ACHN (cell line): ENCODE measurements at regions not wholly inside any gene's neighbourhood (a gene's known extent, or its start where the extent isn't known, plus 50 kb on each side); places are given as distances from the start of the nearest gene placed in this dataset.

Experiments used
- DNase-seq: peaks from one replicate; pipeline ENCODE4 v3.0.0-alpha.2; 2015
- in situ Hi-C: cut with HindIII; loops from 2 replicates; pipeline ENCODE4 v1.10.0; 2017; ENCODE audit warnings: low sequenced_read_pairs, low pct_ligation_motif_present, low pct_unique_long_range_greater_than_20kb

DNA sequence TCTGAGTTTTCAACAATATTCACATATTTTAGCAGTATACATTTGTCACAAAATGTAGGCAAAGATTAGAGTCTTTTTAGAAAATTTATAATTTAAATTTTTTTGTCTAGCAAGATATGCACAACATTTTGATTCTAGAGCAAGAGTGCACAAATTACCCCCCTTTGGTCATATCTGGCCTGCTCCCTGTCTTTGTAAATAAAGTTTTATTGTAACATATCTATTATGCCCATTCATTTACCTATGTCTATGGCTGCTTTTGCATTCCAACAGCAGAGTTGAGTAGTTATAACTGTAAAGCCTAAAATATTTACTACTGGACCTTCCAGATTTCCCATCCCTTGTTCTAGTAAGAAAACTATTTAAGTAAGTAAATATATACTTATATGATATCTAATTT, 430.7 kb downstream of the EDEM1 start:
- in situ Hi-C loops, result no loop called here
- DNase-seq, result no peak

GRCh38 chr3:5630406-5630805, 442.9 kb downstream of the EDEM1 start:
- no peak for DNase-seq
- in situ Hi-C loops, result no loop called here

GRCh38 chr3:5633960-5634359, 446.5 kb downstream of the EDEM1 start:
- no peak for DNase-seq
- in situ Hi-C loops, result no loop called here

- in situ Hi-C loops, result no loop called here
- DNase-seq, result no peak
These were observed 446.9 kb downstream of the EDEM1 start for GRCh38 chr3:5634411-5634810.

GRCh38 chr3:5635746-5636145, 448.2 kb downstream of the EDEM1 start:
- in situ Hi-C loops, result no loop called here
- no peak for DNase-seq

DNA sequence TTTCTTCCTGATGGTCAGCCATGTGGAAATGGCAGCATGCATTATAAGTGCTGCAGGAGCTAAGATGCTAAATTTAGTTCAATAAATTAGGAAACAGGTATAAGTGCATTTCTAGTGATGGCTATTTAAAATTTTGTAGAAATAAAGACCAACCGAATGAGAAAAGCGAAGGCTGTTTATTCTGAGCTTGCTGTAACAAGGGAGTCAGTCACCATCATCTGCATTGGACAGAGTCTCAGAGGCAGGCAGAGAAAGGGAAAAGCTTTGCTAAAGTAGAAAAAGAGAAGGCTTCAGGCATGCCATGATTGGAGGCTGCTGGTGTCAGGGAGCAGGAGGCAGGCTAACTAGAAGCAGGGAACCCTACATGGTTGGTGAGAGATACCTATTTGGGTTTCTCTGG, 451.0 kb downstream of the EDEM1 start:
- no peak for DNase-seq
- in situ Hi-C loops, result no loop called here

- in situ Hi-C loops, result no loop called here
- DNase-seq, result no peak
These were observed 457.5 kb downstream of the EDEM1 start for GRCh38 chr3:5644773-5645670.

- no peak for DNase-seq
- in situ Hi-C loops, result no loop called here
These were observed 458.3 kb downstream of the EDEM1 start for GRCh38 chr3:5645692-5646410.

DNA sequence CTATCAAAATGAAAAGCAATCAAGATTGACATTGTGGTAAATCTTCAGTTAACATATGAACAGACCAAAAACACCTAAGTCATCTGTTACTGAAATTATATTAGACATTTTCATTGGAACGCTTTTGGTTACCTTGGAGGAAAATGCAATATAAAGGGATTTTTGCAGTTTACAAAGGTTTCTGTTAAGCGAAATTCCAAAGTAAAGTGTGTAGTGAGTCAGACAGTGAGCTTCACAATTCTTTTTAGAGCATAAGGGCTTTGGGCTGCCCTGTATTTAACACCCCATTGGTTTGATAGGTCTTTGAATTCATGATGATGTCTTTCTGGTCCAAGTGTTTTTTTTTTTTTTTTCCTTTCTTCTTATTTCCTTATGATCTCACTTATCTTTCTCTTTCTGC, 462.8 kb downstream of the EDEM1 start:
- in situ Hi-C loops, result no loop called here
- no peak for DNase-seq

DNA sequence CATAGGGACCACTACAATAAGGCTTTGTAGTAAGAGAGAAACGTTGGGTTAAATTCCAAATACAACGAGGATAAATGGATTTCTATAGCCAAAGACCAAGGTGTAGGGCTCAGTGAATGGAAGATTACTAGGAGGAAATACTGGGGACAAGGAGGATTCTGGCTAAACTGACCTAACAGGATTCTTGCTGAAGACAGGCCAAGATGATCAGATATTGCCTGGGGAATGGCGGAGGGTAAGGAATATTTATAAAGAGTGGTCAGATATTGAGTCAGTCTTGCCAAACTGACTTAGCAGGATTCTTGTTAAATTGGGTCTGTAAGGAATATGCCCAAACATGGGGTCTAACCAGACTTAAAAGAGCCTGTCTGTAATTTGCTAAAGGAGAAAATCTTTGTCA, 463.8 kb downstream of the EDEM1 start:
- in situ Hi-C loops, result no loop called here
- no peak for DNase-seq

DNA sequence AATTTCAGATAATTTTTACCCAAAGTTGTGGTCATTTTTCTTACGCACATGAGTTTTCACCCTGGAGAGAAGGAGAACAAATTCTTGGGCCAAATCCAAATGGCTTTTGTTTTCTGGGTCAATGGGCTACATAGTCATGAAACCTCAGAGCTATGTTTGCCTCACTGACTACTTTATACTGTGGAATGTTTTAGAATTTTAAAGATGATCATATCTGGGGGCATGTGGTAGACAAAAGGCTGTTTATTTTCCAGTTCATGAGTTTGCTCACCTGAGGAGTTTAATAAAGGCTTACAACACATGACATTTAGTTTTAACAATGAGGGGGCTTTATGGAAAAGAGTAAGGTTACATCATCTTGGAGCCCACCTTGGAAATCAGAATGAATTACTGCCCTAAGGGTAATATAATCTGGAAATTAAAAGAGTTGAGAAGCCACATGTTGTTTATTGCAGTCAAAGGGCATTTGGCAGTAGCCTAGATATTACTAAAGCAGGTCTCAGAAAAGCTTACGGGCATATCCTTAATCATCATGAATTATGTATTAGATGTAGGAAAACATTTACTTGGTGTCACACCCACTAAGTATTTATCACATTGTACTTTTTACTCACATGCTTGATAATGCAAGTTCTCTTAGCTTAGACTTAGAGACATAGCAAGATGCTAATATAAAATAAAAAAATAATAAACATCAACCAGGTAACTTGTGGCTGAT, 466.1 kb downstream of the EDEM1 start:
- in situ Hi-C loops, result no loop called here
- DNase-seq, result no peak

DNA sequence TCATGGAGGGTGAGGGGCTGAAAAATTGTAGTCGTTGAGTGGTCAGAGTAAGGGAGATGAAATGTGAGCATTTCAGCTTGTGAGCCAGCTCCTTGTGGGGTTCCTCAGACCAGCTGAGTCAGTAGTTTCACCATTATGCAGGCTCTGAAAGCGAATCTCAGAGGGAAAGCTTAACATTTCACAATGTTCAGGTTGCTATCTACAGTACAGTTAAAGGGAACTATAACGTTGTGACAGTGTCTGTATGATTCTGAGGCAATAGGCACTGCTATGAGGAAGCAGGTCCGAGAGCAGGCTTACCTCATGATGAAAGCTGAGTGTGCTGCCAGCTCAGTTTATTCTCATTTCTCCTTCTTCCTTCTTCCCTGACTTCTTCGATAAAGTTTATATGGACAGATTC, 469.6 kb downstream of the EDEM1 start:
- in situ Hi-C loops, result no loop called here
- no peak for DNase-seq

DNA sequence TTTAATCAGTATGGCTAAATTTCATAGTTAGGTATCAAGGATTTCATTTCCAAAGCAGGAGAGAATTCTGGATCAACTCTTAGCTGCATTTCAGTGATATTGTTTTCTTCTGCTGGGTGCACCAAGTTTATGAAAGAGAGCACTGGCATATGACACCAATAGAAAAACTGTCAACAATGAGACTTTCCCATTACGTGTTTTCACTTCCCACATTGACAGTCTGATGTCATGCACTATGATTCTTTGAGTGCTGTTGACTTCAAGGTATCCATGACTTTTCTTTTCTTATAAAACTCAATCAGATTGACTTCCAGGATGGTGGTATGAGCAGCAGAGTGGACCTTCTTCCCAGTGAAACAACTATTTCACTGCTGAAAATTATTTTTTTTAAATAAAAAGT, 476.1 kb downstream of the EDEM1 start:
- no peak for DNase-seq
- in situ Hi-C loops, result no loop called here

DNA sequence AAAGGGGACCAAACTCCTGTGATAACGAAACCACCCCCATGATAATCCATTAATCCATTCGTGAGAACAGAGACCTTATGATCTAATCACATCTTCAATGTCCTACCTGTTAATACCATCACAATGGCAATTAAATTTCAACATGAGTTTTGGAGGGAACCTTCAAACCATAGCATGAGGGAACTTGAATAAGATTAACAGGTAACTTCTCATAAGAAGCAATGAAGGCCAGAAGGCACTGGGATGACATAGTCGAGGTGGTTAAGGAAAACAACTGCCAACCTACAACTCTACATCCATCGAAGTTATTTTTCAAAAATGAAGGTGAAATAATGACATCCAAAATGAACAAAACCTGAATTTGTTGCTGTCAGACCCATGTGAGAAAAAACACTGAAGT, 478.9 kb downstream of the EDEM1 start:
- no peak for DNase-seq
- in situ Hi-C loops, result no loop called here

DNA sequence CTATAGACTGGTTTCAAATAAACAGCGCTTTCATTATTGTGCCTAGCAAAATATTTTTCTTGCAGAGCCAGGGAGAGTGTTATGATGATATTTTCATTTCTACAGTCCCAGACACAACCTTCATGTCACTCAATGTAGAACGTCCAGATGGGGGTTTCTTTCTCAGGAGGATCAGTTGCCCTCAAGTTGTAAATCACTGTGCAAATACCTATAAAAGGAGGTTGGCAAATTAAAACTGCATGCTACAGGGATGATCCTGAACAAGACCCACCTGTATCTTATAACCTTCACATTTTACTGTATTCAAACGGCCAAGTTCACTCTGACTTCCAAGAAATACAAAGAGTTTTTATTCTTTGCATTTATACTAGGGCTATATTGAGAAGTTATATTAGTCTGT, 486.0 kb downstream of the EDEM1 start:
- in situ Hi-C loops, result no loop called here
- no peak for DNase-seq

DNA sequence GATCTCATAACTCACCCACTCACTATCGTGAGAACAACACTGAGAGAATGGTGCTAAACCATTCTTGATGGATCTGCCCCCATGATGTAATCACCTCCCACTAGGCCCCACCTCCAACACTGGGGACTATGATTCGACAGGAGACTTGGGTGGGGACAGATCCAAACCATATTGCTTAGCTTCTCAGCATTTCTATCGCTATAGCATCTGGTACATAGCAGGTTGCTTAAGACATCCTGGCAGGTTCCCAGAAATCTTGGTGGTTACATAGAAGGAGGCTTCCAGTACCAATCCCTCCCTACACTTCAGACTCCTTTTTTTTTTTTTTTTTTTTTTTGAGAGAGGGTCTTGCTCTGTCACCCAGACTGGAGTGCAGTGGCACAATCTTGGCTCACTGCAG, 487.8 kb downstream of the EDEM1 start:
- in situ Hi-C loops, result no loop called here
- DNase-seq, result no peak

GRCh38 chr3:5677555-5677954, 490.0 kb downstream of the EDEM1 start:
- in situ Hi-C loops, result no loop called here
- no peak for DNase-seq

GRCh38 chr3:5678248-5678647, 490.7 kb downstream of the EDEM1 start:
- in situ Hi-C loops, result no loop called here
- no peak for DNase-seq

DNA sequence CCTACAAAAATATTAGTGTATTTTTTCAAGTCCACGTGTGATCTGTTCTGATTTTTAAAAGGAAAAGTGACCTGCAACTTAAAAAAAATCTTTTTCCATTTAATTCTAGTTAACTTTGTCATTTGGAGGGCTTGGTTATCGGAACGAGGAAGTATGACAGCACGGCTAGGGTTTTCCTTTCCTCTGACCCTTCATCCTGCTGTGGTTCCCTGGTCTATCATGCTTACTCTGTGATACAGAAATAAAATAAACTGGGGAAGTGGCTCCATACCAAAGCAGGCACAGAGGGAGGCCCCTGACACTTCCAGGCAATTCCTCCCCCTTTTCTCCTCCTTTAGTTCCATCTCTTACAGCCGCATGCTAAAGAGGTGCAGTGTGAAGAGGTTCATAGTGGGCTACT, 491.3 kb downstream of the EDEM1 start:
- DNase-seq, result no peak
- in situ Hi-C loops, result no loop called here
